ENCODE measurements at regions not wholly inside any gene's neighbourhood (a gene's known extent, or its start where the extent isn't known, plus 50 kb on each side); places are given as distances from the start of the nearest gene placed in this dataset. TPM values are rescaled to one million over a fixed set of nuclear protein-coding genes. Genes with fewer than 3 reads are reported as not detected.

- no peak overlapping the region for H3K9ac ChIP-seq (ENCODE audit: low read length)
- H3K36me3 ChIP-seq (replicated peaks in 1 of 2; ENCODE audit: control extremely low read depth in 1 of 2, control insufficient read depth in 1 of 2, extremely low read depth in 1 of 2, insufficient read depth in 2 of 2, low read length in 1 of 2): no peaks in the 10 kb centered on the region
- H3K79me2 ChIP-seq (ENCODE audit: control insufficient read depth, insufficient read depth, low read length): no peaks in the 10 kb centered on the region
- no peaks in the 10 kb centered on the region for H3K9me3 ChIP-seq (ENCODE audit: control extremely low read depth in 1 of 3, control insufficient read depth in 2 of 3, insufficient read depth in 1 of 3, low read length in 2 of 3)
- CTCF ChIA-PET: no interaction called here
- Mint-ChIP-seq H3K9me3 (ENCODE audit: insufficient read depth) (no peaks in the 10 kb centered on the region), H3K27me3 (no peaks in the 10 kb centered on the region), H3K4me3 (no peak overlapping the region), H3K4me1 (no peaks in the 10 kb centered on the region), H3K27ac (no peak overlapping the region)
- ATAC-seq (ENCODE audit: low read depth) (no peak), DNase-seq (no peak)
- H4K20me1 ChIP-seq (ENCODE audit: control insufficient read depth, insufficient read depth, low read length, poor library complexity, severe bottlenecking): no peaks in the 10 kb centered on the region
- POLR2A ChIA-PET: no interaction called here
- no peak overlapping the region for H3K4me3 ChIP-seq (ENCODE audit: control extremely low read depth in 1 of 5, extremely low read depth in 1 of 5, insufficient read depth in 1 of 5, low read depth in 2 of 5, low read length in 4 of 5)
- TF ChIP-seq CTCF (IDR thresholded peaks at IDR 0.05): no peak
- no peak for TF ChIP-seq EZH2 (IDR thresholded peaks at IDR 0.05; ENCODE audit: borderline replicate concordance, insufficient read depth, low read depth, low read length, poor library complexity, severe bottlenecking)
- H3K4me1 ChIP-seq (ENCODE audit: control insufficient read depth in 2 of 2, insufficient read depth in 2 of 2, low read length in 2 of 2): no peaks in the 10 kb centered on the region
- H3K27me3 ChIP-seq (replicated peaks in 1 of 4; ENCODE audit: control extremely low read depth in 1 of 4, control insufficient read depth in 3 of 4, insufficient read depth in 4 of 4, low read length in 3 of 4): no peaks in the 10 kb centered on the region
- no peak overlapping the region for H3K27ac ChIP-seq (ENCODE audit: low read length in 2 of 2)
- no peak overlapping the region for H3K4me2 ChIP-seq (replicated peaks; ENCODE audit: low read depth, low read length, poor library complexity, severe bottlenecking)
- intact Hi-C loops (cut with micrococcal nuclease): no loop called here
- no peak overlapping the region for H2AFZ ChIP-seq (ENCODE audit: insufficient read depth, low read depth, low read length, poor library complexity, severe bottlenecking)
Measured at GRCh38 chr6:73878403-73878802, 182.4 kb downstream of the CD109 start.

Small RNA genes lying in the stretch of these regions (small RNA-seq; reads per million reads assigned to genes)
- gene AL356277.1 (ENCODE audit: insufficient read length, low read depth, low replicate concordance): not detected
- gene TXNP7 (ENCODE audit: insufficient read length, low read depth, low replicate concordance): not detected
